AG08396 (cell line): ENCODE measurements at regions not wholly inside any gene's neighbourhood (a gene's known extent, or its start where the extent isn't known, plus 50 kb on each side); places are given as distances from the start of the nearest gene placed in this dataset.

Experiments
- DNase-seq: peaks from one replicate; pipeline ENCODE4 v3.0.0; 2012; ENCODE audit warnings: low spot score, mixed read lengths

- DNase-seq = no peak
Measured at GRCh38 chr5:20420991-20421595, 433.1 kb upstream of the CDH18 start.
